Suprapubic skin (tissue), 3 donors: ENCODE measurements at regions not wholly inside any gene's neighbourhood (a gene's known extent, or its start where the extent isn't known, plus 50 kb on each side); places are given as distances from the start of the nearest gene placed in this dataset.

Source experiments
- EP300 ChIP-seq: sonication (generic); formaldehyde crosslinking; IDR thresholded peaks from one replicate; pipeline ENCODE4 v1.6.1; 2017; ENCODE audit warnings: antibody characterized with exemption
- TF ChIP-seq, protein P1 (sequence below), 2 donors: fragments of 200-600 bp in 1 of 2; fragments of 450-650 bp in 1 of 2; sonication (generic) in 1 of 2; IDR thresholded peaks; one replicate each; pipeline ENCODE4 v1.5.1; 2016 to 2019; ENCODE audit warnings: antibody characterized with exemption in 2 of 2, mild to moderate bottlenecking in 1 of 2, moderate library complexity in 1 of 2

GRCh38 chr12:105433804-105434203 lies 103.3 kb downstream of the C12orf75 start:
- TF ChIP-seq, protein P1, sequence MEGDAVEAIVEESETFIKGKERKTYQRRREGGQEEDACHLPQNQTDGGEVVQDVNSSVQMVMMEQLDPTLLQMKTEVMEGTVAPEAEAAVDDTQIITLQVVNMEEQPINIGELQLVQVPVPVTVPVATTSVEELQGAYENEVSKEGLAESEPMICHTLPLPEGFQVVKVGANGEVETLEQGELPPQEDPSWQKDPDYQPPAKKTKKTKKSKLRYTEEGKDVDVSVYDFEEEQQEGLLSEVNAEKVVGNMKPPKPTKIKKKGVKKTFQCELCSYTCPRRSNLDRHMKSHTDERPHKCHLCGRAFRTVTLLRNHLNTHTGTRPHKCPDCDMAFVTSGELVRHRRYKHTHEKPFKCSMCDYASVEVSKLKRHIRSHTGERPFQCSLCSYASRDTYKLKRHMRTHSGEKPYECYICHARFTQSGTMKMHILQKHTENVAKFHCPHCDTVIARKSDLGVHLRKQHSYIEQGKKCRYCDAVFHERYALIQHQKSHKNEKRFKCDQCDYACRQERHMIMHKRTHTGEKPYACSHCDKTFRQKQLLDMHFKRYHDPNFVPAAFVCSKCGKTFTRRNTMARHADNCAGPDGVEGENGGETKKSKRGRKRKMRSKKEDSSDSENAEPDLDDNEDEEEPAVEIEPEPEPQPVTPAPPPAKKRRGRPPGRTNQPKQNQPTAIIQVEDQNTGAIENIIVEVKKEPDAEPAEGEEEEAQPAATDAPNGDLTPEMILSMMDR (IDR thresholded peaks at IDR 0.05), result no peak
- no peak for TF ChIP-seq EP300
